ENCODE measurements at regions not wholly inside any gene's neighbourhood (a gene's known extent, or its start where the extent isn't known, plus 50 kb on each side); places are given as distances from the start of the nearest gene placed in this dataset.

DNA sequence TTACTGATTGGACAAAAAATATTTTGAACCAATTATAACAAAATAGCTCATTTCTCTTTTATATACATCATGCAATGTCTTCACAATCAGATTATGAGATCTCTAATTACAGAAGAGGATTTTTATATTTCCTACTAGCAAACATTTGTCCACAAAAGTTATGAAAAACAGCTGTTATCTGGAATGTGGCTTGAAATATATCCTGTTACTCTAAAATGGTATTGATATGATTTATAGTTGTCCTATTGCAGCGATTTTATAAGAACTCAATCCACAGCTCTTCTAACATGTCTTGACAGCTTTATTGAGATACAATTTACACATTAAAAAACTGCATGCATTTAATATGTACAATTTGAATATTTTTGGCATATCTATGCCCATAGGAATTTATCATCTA, 779.9 kb upstream of the ACO1 start (continued):
- TF ChIP-seq, protein P1, sequence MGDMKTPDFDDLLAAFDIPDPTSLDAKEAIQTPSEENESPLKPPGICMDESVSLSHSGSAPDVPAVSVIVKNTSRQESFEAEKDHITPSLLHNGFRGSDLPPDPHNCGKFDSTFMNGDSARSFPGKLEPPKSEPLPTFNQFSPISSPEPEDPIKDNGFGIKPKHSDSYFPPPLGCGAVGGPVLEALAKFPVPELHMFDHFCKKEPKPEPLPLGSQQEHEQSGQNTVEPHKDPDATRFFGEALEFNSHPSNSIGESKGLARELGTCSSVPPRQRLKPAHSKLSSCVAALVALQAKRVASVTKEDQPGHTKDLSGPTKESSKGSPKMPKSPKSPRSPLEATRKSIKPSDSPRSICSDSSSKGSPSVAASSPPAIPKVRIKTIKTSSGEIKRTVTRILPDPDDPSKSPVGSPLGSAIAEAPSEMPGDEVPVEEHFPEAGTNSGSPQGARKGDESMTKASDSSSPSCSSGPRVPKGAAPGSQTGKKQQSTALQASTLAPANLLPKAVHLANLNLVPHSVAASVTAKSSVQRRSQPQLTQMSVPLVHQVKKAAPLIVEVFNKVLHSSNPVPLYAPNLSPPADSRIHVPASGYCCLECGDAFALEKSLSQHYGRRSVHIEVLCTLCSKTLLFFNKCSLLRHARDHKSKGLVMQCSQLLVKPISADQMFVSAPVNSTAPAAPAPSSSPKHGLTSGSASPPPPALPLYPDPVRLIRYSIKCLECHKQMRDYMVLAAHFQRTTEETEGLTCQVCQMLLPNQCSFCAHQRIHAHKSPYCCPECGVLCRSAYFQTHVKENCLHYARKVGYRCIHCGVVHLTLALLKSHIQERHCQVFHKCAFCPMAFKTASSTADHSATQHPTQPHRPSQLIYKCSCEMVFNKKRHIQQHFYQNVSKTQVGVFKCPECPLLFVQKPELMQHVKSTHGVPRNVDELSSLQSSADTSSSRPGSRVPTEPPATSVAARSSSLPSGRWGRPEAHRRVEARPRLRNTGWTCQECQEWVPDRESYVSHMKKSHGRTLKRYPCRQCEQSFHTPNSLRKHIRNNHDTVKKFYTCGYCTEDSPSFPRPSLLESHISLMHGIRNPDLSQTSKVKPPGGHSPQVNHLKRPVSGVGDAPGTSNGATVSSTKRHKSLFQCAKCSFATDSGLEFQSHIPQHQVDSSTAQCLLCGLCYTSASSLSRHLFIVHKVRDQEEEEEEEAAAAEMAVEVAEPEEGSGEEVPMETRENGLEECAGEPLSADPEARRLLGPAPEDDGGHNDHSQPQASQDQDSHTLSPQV (IDR thresholded peaks at IDR 0.05), result no peak
- TF ChIP-seq CEBPB (IDR thresholded peaks at IDR 0.05; ENCODE audit: borderline replicate concordance in 1 of 2, low read depth in 2 of 2, low read length in 2 of 2), result no peak

DNA sequence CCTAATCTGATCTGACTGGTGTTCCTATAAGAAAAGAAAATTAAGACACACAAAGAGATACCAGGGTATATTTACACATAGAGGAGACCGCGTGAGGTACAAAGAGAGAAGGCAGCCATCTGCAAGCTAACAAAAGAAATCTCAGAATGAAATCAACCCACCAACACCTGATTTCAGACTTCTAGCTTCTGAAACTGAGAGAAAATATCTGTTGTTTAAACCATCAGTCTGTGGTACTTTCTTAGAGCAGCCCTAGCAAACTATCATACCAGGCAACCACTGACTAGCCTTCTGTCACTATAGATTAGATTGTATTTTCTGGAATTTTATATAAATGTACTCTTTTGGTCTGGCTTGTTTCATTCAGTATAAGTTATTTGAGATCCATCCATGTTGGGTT, 779.3 kb upstream of the ACO1 start:
- Histone ChIP-seq H3K9ac (ENCODE audit: control insufficient read depth, insufficient read depth, low read length) (no peak overlapping the region), H4K20me1 (ENCODE audit: control insufficient read depth, insufficient read depth) (no peaks in the 10 kb centered on the region), H2AFZ (ENCODE audit: control insufficient read depth, low read depth, low read length) (no peak overlapping the region), H3K27me3 (replicated peaks in 1 of 2; ENCODE audit: control insufficient read depth in 2 of 2, insufficient read depth in 2 of 2, low read length in 1 of 2) (no peaks in the 10 kb centered on the region), H3K4me1 (ENCODE audit: control insufficient read depth, insufficient read depth, low read length) (no peaks in the 10 kb centered on the region), H3K4me2 (ENCODE audit: control insufficient read depth, insufficient read depth) (no peak overlapping the region), H3K27ac (ENCODE audit: control insufficient read depth, insufficient read depth) (no peak overlapping the region), H3K9me3 (replicated peaks; ENCODE audit: control insufficient read depth, insufficient read depth, low read length) (no peaks in the 10 kb centered on the region), H3K79me2 (ENCODE audit: control insufficient read depth, insufficient read depth, low read length) (no peaks in the 10 kb centered on the region), H3K4me3 (no peak overlapping the region), H3K36me3 (ENCODE audit: control insufficient read depth in 2 of 2, insufficient read depth in 2 of 2, low read length in 1 of 2) (no peaks in the 10 kb centered on the region)
- ChIA-PET CTCF (no interaction called here), POLR2A (interaction anchor here (0.6 kb wide), 1 partner anchor 793 kb away, joined by 3 read pairs; no protein-coding TSS in a partner anchor), RAD21 (ENCODE audit: unreplicated experiment) (no interaction called here), SMC1A (ENCODE audit: uncharacterized antibody, unreplicated experiment) (no interaction called here)
- BruUV-seq (replicated peaks), result no TSS peak
- no peak for FAIRE-seq
- DNase-seq (ENCODE audit: low read depth, low spot score), result no peak
- in situ Hi-C loops (cut with MboI), result no loop called here
- intact Hi-C loops (cut with micrococcal nuclease; ENCODE audit: unreplicated experiment), result no loop called here
- 100% methylated on average over 2 of the region's 2 CpGs for WGBS (ENCODE audit: insufficient coverage, insufficient replicate concordance, low lambda C conversion rate, missing lambda C conversion rate)
- ATAC-seq, result no peak
- TF ChIP-seq SRF (IDR thresholded peaks at IDR 0.05; ENCODE audit: low read depth in 2 of 2, low read length in 2 of 2), result no peak
- no peak for TF ChIP-seq TCF12 (IDR thresholded peaks at IDR 0.05; ENCODE audit: low read depth, low read length)
- TF ChIP-seq DPF2 (IDR thresholded peaks at IDR 0.05), result no peak
- no peak for TF ChIP-seq JUND (IDR thresholded peaks at IDR 0.05; ENCODE audit: low read depth, low read length)
- TF ChIP-seq PAX5 (IDR thresholded peaks at IDR 0.05; ENCODE audit: borderline replicate concordance, low read depth, low read length), result no peak
- no peak for TF ChIP-seq GABPA (IDR thresholded peaks at IDR 0.05; ENCODE audit: low read depth)
- no peak for TF ChIP-seq ESRRA (IDR thresholded peaks at IDR 0.05; ENCODE audit: low read length)
- TF ChIP-seq, protein P2, sequence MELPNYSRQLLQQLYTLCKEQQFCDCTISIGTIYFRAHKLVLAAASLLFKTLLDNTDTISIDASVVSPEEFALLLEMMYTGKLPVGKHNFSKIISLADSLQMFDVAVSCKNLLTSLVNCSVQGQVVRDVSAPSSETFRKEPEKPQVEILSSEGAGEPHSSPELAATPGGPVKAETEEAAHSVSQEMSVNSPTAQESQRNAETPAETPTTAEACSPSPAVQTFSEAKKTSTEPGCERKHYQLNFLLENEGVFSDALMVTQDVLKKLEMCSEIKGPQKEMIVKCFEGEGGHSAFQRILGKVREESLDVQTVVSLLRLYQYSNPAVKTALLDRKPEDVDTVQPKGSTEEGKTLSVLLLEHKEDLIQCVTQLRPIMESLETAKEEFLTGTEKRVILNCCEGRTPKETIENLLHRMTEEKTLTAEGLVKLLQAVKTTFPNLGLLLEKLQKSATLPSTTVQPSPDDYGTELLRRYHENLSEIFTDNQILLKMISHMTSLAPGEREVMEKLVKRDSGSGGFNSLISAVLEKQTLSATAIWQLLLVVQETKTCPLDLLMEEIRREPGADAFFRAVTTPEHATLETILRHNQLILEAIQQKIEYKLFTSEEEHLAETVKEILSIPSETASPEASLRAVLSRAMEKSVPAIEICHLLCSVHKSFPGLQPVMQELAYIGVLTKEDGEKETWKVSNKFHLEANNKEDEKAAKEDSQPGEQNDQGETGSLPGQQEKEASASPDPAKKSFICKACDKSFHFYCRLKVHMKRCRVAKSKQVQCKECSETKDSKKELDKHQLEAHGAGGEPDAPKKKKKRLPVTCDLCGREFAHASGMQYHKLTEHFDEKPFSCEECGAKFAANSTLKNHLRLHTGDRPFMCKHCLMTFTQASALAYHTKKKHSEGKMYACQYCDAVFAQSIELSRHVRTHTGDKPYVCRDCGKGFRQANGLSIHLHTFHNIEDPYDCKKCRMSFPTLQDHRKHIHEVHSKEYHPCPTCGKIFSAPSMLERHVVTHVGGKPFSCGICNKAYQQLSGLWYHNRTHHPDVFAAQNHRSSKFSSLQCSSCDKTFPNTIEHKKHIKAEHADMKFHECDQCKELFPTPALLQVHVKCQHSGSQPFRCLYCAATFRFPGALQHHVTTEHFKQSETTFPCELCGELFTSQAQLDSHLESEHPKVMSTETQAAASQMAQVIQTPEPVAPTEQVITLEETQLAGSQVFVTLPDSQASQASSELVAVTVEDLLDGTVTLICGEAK (IDR thresholded peaks at IDR 0.05; ENCODE audit: borderline replicate concordance), result no peak
- no peak for TF ChIP-seq MTA2 (IDR thresholded peaks at IDR 0.05; ENCODE audit: low read depth)
